H9 (cell line): ENCODE measurements at regions not wholly inside any gene's neighbourhood (a gene's known extent, or its start where the extent isn't known, plus 50 kb on each side); places are given as distances from the start of the nearest gene placed in this dataset.

ENCODE experiments used
- DNase-seq: peaks from one replicate; pipeline ENCODE4 v3.0.0-alpha.2; 2017
- H2AFZ ChIP-seq: one replicate; pipeline ENCODE4 v1.6.1; 2013; ENCODE audit warnings: mild to moderate bottlenecking, low read length, control low read depth, moderate library complexity
- H2AK5ac ChIP-seq: 2 replicates; pipeline ENCODE4 v1.6.1; 2013; ENCODE audit warnings: low read length, control low read depth, mixed read lengths; ENCODE audit not compliant: insufficient read length
- H2BK120ac ChIP-seq: one replicate; pipeline ENCODE4 v1.6.1; 2013; ENCODE audit warnings: low read depth, mild to moderate bottlenecking, low read length, control low read depth, inconsistent platforms; ENCODE audit not compliant: poor library complexity, severe bottlenecking
- H2BK12ac ChIP-seq: 2 replicates; pipeline ENCODE4 v1.6.1; 2013; ENCODE audit warnings: low read length, control low read depth, mixed read lengths, low read depth; ENCODE audit not compliant: insufficient read length
- H2BK15ac ChIP-seq: 2 replicates; pipeline ENCODE4 v1.6.1; 2013; ENCODE audit warnings: low read depth, low read length, control low read depth
- H2BK20ac ChIP-seq: one replicate; pipeline ENCODE4 v1.6.1; 2013; ENCODE audit warnings: low read depth, mild to moderate bottlenecking, low read length, control low read depth, inconsistent platforms; ENCODE audit not compliant: poor library complexity, severe bottlenecking
- H2BK5ac ChIP-seq: 2 replicates; pipeline ENCODE4 v1.6.1; 2013; ENCODE audit warnings: low read length, control low read depth, mixed read lengths; ENCODE audit not compliant: insufficient read length
- H3K14ac ChIP-seq: 2 replicates; pipeline ENCODE4 v1.6.1; 2013; ENCODE audit warnings: low read length, control low read depth; ENCODE audit not compliant: insufficient read depth
- H3K18ac ChIP-seq: 2 replicates; pipeline ENCODE4 v1.6.1; 2013; ENCODE audit warnings: low read depth, mild to moderate bottlenecking, mixed read lengths, low read length, control low read depth; ENCODE audit not compliant: insufficient read length
- H3K23ac ChIP-seq: 2 replicates; pipeline ENCODE4 v1.6.1; 2013; ENCODE audit warnings: low read length, control low read depth, mixed read lengths, low read depth; ENCODE audit not compliant: insufficient read length
- H3K23me2 ChIP-seq: 2 replicates; pipeline ENCODE4 v1.6.1; 2013; ENCODE audit warnings: low read depth, mild to moderate bottlenecking, mixed read lengths, low read length, control low read depth; ENCODE audit not compliant: insufficient read length, poor library complexity, severe bottlenecking
- H3K27ac ChIP-seq: 2 replicates; pipeline ENCODE4 v1.5.1; 2013; ENCODE audit warnings: low read length, control low read depth, mixed read lengths, low read depth; ENCODE audit not compliant: insufficient read length
- H3K27me3 ChIP-seq: 2 replicates; pipeline ENCODE4 v1.6.1; 2013; ENCODE audit warnings: low read length, control low read depth, inconsistent platforms; ENCODE audit not compliant: insufficient read depth
- H3K4ac ChIP-seq: 2 replicates; pipeline ENCODE4 v1.6.1; 2013; ENCODE audit warnings: low read depth, mild to moderate bottlenecking, control low read depth, inconsistent platforms, low read length, moderate library complexity
- H3K4me1 ChIP-seq: 2 replicates; pipeline ENCODE4 v1.6.1; 2013; ENCODE audit warnings: low read length, control low read depth, inconsistent platforms; ENCODE audit not compliant: insufficient read depth
- H3K4me2 ChIP-seq: 2 replicates; pipeline ENCODE4 v1.6.1; 2013; ENCODE audit warnings: low read length, control low read depth, mixed read lengths; ENCODE audit not compliant: insufficient read length, insufficient read depth
- H3K56ac ChIP-seq: 2 replicates; pipeline ENCODE4 v1.6.1; 2013; ENCODE audit warnings: low read depth, mild to moderate bottlenecking, mixed read lengths, low read length, control low read depth; ENCODE audit not compliant: insufficient read length
- H3K79me1 ChIP-seq: 2 replicates; pipeline ENCODE4 v1.6.1; 2013; ENCODE audit warnings: low read depth, mild to moderate bottlenecking, moderate library complexity, low read length, control low read depth, inconsistent platforms; ENCODE audit not compliant: insufficient read depth, poor library complexity, severe bottlenecking
- H3K79me2 ChIP-seq: 2 replicates; pipeline ENCODE4 v1.6.1; 2013; ENCODE audit warnings: low read length, control low read depth, inconsistent platforms; ENCODE audit not compliant: insufficient read depth
- H3K9ac ChIP-seq: 2 replicates; pipeline ENCODE4 v1.6.1; 2013; ENCODE audit warnings: low read length, control low read depth, mixed read lengths; ENCODE audit not compliant: insufficient read length; ENCODE audit errors: extremely low read depth
- H3K9me3 ChIP-seq: one replicate; pipeline ENCODE4 v1.6.1; 2013; ENCODE audit warnings: low read depth, low read length, inconsistent platforms; ENCODE audit not compliant: control insufficient read depth
- H3T11ph ChIP-seq: one replicate; pipeline ENCODE4 v1.6.1; 2013; ENCODE audit warnings: mild to moderate bottlenecking, low read length, control low read depth, inconsistent platforms
- H4K20me1 ChIP-seq: one replicate; pipeline ENCODE4 v1.6.1; 2013; ENCODE audit not compliant: control insufficient read depth, insufficient read length, insufficient read depth
- H4K5ac ChIP-seq: 2 replicates; pipeline ENCODE4 v1.6.1; 2013; ENCODE audit warnings: low read depth, mild to moderate bottlenecking, mixed read lengths, low read length, control low read depth; ENCODE audit not compliant: insufficient read length
- H4K8ac ChIP-seq: replicated peaks from 2 replicates; pipeline ENCODE4 v1.6.1; 2013; ENCODE audit warnings: low read length, control low read depth, mixed read lengths, low read depth; ENCODE audit not compliant: insufficient read length
- H4K91ac ChIP-seq: 2 replicates; pipeline ENCODE4 v1.6.1; 2013; ENCODE audit warnings: low read depth, mild to moderate bottlenecking, moderate library complexity, mixed read lengths, low read length, control low read depth; ENCODE audit not compliant: insufficient read length
- H3K27ac Mint-ChIP-seq, 3 experiments: 2 replicates in 2 of 3; 3 replicates in 1 of 3; pipeline ENCODE4 v1.8.0; 2020 to 2021; ENCODE audit warnings: mixed read lengths in 3 of 3, mild to moderate bottlenecking in 1 of 3, moderate library complexity in 1 of 3
- H3K27me3 Mint-ChIP-seq: 2 replicates; pipeline ENCODE4 v1.8.0; 2021; ENCODE audit warnings: low read depth, mild to moderate bottlenecking, moderate library complexity, mixed read lengths
- H3K36me3 Mint-ChIP-seq, 3 experiments: 2 replicates in 2 of 3; 3 replicates in 1 of 3; pipeline ENCODE4 v1.8.0; 2020 to 2021; ENCODE audit warnings: low read depth in 3 of 3, mixed read lengths in 3 of 3; ENCODE audit not compliant: insufficient read depth in 1 of 3
- H3K4me1 Mint-ChIP-seq, 2 experiments: 2 replicates each; pipeline ENCODE4 v1.8.0; 2020; ENCODE audit warnings: mixed read lengths in 2 of 2
- H3K4me3 Mint-ChIP-seq, 2 experiments: 2 replicates in 1 of 2; 3 replicates in 1 of 2; pipeline ENCODE4 v1.8.0; 2020 to 2021; ENCODE audit warnings: mild to moderate bottlenecking in 2 of 2, mixed read lengths in 2 of 2, moderate library complexity in 1 of 2
- H3K9me3 Mint-ChIP-seq, 2 experiments: 2 replicates in 1 of 2; 3 replicates in 1 of 2; pipeline ENCODE4 v1.8.0; 2020; ENCODE audit warnings: mild to moderate bottlenecking in 2 of 2, mixed read lengths in 2 of 2, moderate library complexity in 1 of 2
- WGBS: extraction: QIAGEN DNeasy Blood & Tissue Kit; methylation state at CpG from one replicate; pipeline ENCODE4 v1.1.7; 2013; ENCODE audit warnings: missing lambda C conversion rate, low lambda C conversion rate, mixed read lengths; ENCODE audit not compliant: insufficient read length; ENCODE audit errors: extremely low coverage; 5-methylcytosine and 5-hydroxymethylcytosine counted together
- TF ChIP-seq, protein P1 (sequence below): fragments of 200-600 bp; sonication (generic); conservative IDR thresholded peaks from 3 replicates; pipeline ENCODE4 v1.8.0; 2021; ENCODE audit warnings: antibody characterized with exemption, mild to moderate bottlenecking

DNA sequence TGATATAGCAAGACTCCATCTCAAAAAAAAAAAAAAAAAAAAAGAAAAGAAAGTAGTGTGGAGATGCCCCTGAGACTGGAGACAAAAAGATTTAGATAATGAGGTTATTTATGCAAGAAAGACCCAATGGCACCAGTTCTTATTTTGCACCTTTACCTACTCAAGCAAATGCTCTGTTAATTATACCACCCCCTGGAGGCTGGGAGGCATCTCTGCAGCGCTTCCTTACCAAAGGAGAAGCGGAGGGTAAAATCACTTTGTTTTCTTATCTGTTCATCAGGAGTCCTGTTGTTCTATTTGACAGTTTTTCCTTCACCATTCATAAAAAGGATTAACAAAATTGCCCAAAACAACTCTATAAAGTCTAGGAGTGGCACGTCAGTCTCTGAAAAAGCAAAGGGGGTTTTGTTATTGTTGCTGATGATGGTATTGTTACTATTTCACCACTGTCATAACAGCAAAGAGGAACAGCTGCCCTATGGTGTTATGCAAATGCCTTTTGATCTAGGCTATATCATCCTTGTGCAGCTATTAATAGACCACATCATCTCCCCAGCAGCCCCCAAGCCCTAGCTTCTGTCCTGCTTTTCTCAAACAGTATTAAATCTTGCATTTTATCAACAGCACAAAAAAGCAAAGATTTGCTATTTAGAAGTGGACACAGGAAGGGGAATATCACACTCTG lies 174.0 kb downstream of the PALM2AKAP2 start:
- Mint-ChIP-seq H3K27me3 (no peaks in the 10 kb centered on the region), H3K27ac (no peak overlapping the region; a peak in 1 of 7 replicates), H3K4me3 (no peak overlapping the region), H3K9me3 (no peaks in the 10 kb centered on the region), H3K4me1 (peaks cover 12 to 16% of the 10 kb centered on the region in 2 experiments), H3K36me3 (no peaks in the 10 kb centered on the region)
- Histone ChIP-seq H2BK20ac (no peak overlapping the region), H2AFZ (no peak overlapping the region), H2AK5ac (no peak overlapping the region), H3K9me3 (no peaks in the 10 kb centered on the region), H3K23ac (no peak overlapping the region), H3K27me3 (no peaks in the 10 kb centered on the region), H4K20me1 (no peaks in the 10 kb centered on the region), H2BK15ac (no peak overlapping the region), H3K18ac (no peak overlapping the region), H3K4me1 (no peaks in the 10 kb centered on the region), H3K9ac (no peak overlapping the region), H3K56ac (no peak overlapping the region), H3K79me2 (no peaks in the 10 kb centered on the region), H2BK12ac (no peak overlapping the region), H4K5ac (no peak overlapping the region), H3K4ac (no peak overlapping the region), H3T11ph (no peak overlapping the region), H2BK5ac (no peak overlapping the region), H2BK120ac (no peak overlapping the region), H3K27ac (no peak overlapping the region), H3K23me2 (no peaks in the 10 kb centered on the region), H4K91ac (no peak overlapping the region), H3K79me1 (no peaks in the 10 kb centered on the region), H3K14ac (no peak overlapping the region), H4K8ac (no peak overlapping the region), H3K4me2 (no peak overlapping the region)
- WGBS = no CpG with 5 or more reads among the region's 3 CpGs
- DNase-seq = no peak
- TF ChIP-seq, protein P1, sequence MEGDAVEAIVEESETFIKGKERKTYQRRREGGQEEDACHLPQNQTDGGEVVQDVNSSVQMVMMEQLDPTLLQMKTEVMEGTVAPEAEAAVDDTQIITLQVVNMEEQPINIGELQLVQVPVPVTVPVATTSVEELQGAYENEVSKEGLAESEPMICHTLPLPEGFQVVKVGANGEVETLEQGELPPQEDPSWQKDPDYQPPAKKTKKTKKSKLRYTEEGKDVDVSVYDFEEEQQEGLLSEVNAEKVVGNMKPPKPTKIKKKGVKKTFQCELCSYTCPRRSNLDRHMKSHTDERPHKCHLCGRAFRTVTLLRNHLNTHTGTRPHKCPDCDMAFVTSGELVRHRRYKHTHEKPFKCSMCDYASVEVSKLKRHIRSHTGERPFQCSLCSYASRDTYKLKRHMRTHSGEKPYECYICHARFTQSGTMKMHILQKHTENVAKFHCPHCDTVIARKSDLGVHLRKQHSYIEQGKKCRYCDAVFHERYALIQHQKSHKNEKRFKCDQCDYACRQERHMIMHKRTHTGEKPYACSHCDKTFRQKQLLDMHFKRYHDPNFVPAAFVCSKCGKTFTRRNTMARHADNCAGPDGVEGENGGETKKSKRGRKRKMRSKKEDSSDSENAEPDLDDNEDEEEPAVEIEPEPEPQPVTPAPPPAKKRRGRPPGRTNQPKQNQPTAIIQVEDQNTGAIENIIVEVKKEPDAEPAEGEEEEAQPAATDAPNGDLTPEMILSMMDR = peak; percentile 62
